ENCODE measurements at regions not wholly inside any gene's neighbourhood (a gene's known extent, or its start where the extent isn't known, plus 50 kb on each side); places are given as distances from the start of the nearest gene placed in this dataset.
"Not testable (repeated sequence)": the region's sequence is repeated elsewhere in the genome, so short reads cannot be mapped to it uniquely, and the experiment has no call there.

DNA sequence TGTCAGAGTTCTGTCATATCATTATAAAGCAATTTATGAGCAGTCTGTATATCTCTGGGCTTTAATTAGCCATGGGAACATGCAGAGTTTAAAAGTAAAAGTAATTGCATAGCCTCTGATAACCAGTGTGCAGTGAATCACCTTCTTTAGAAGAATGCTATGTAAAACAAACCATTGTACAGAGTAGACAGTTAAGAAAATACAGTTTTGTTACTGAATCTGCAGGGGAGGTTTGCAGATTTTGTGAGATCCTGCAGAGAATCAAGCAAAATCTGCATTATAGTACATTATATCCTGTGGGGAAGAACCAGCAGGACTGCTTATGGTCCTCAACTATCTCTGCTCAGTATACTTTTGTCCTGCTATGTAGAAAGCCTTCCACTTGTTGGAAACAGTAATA lies 396.2 kb upstream of the NAALADL2 start:
- Mint-ChIP-seq H3K9me3 (no peaks in the 10 kb centered on the region), H3K27ac (no peak overlapping the region), H3K4me1 (ENCODE audit: low read depth) (no peaks in the 10 kb centered on the region), H3K36me3 (ENCODE audit: low read depth) (no peaks in the 10 kb centered on the region), H3K4me3 (no peak overlapping the region), H3K27me3 (no peaks in the 10 kb centered on the region)

GRCh38 chr3:174465177-174465576 lies 394.0 kb upstream of the NAALADL2 start:
- Mint-ChIP-seq H3K27ac (no peak overlapping the region), H3K27me3 (no peaks in the 10 kb centered on the region), H3K4me1 (ENCODE audit: low read depth) (no peaks in the 10 kb centered on the region), H3K4me3 (no peak overlapping the region), H3K36me3 (ENCODE audit: low read depth) (no peaks in the 10 kb centered on the region), H3K9me3 (no peaks in the 10 kb centered on the region)

- H3K27me3 Mint-ChIP-seq, result no peaks in the 10 kb centered on the region
- no peaks in the 10 kb centered on the region for H3K4me1 Mint-ChIP-seq (ENCODE audit: low read depth)
- no peak overlapping the region for H3K27ac Mint-ChIP-seq
- H3K36me3 Mint-ChIP-seq (ENCODE audit: low read depth), result no peaks in the 10 kb centered on the region
- no peak overlapping the region for H3K4me3 Mint-ChIP-seq
- no peaks in the 10 kb centered on the region for H3K9me3 Mint-ChIP-seq
These were observed 392.6 kb upstream of the NAALADL2 start for GRCh38 chr3:174466471-174467054.

- Mint-ChIP-seq H3K4me3 (no peak overlapping the region), H3K27ac (no peak overlapping the region), H3K9me3 (peaks cover 16% of the 10 kb centered on the region), H3K4me1 (ENCODE audit: low read depth) (no peaks in the 10 kb centered on the region), H3K27me3 (no peaks in the 10 kb centered on the region), H3K36me3 (ENCODE audit: low read depth) (no peaks in the 10 kb centered on the region)
These were observed 381.6 kb upstream of the NAALADL2 start for GRCh38 chr3:174477491-174477890.

DNA sequence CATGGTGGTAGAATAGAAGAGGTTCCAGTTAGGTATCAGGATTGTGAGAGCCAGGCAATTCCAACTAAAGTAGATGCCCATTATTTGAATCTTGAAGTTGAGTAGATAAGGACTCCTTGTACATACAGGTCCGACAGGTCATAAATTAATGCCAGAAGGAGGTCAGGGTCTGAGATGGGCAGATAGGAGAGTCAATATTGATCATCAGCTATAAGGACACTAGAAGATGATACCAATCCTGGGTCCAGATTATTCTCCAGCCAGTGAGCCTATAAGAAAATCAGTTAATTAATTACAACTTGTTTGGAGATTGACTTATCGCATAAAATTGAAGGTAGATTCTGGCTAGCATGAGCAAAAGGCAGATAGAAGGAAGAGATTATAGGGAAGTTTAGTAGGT lies 378.4 kb upstream of the NAALADL2 start:
- H3K27ac Mint-ChIP-seq, result no peak overlapping the region
- no peaks in the 10 kb centered on the region for H3K4me1 Mint-ChIP-seq (ENCODE audit: low read depth)
- H3K36me3 Mint-ChIP-seq (ENCODE audit: low read depth), result no peaks in the 10 kb centered on the region
- H3K4me3 Mint-ChIP-seq, result no peak overlapping the region
- H3K9me3 Mint-ChIP-seq, result peaks cover 13% of the 10 kb centered on the region
- no peaks in the 10 kb centered on the region for H3K27me3 Mint-ChIP-seq

GRCh38 chr3:174482541-174482940 lies 376.6 kb upstream of the NAALADL2 start:
- Mint-ChIP-seq H3K27me3 (no peaks in the 10 kb centered on the region), H3K4me3 (no peak overlapping the region), H3K36me3 (ENCODE audit: low read depth) (no peaks in the 10 kb centered on the region), H3K9me3 (peaks cover 17% of the 10 kb centered on the region), H3K4me1 (ENCODE audit: low read depth) (no peaks in the 10 kb centered on the region), H3K27ac (no peak overlapping the region)

DNA sequence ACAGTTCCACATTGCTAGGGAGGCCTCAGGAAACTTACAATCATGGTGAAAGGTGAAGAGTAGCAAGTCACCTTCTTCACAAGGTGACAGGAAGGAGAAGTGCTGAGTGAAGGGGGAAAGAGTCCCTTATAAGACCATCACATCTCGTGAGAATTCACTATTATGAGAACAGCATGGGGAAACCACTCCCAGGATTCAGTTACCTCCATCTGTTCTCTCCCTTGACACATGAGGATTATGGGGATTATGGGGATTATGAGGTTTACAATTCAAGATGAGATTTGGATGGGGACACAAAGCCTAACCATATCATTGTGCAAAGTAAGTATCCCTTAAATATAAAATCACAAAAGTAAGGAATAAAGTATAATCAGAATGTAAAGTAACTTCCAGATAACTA lies 375.9 kb upstream of the NAALADL2 start:
- Mint-ChIP-seq H3K4me1 (ENCODE audit: low read depth) (no peaks in the 10 kb centered on the region), H3K27me3 (no peaks in the 10 kb centered on the region), H3K36me3 (ENCODE audit: low read depth) (no peaks in the 10 kb centered on the region), H3K4me3 (no peak overlapping the region), H3K27ac (no peak overlapping the region), H3K9me3 (peaks cover 20% of the 10 kb centered on the region)

DNA sequence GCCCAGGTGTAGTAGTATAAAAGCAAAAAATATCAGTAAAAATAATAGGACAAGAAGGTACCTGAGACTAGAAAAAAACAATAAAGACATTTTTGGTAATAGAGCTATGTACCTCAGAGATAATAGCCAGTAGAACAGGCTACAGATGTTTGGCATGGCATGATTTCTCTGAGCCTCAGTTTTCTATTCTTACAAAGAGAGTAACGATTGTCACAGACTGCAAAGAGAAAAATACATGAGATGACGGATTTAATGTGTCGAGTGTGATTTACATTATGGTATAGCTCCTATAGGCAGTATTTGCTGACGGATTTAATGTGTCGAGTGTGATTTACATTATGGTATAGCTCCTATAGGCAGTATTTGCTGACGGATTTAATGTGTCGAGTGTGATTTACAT lies 375.3 kb upstream of the NAALADL2 start:
- H3K4me3 Mint-ChIP-seq; H3K4me1 Mint-ChIP-seq (ENCODE audit: low read depth); H3K27me3 Mint-ChIP-seq; H3K27ac Mint-ChIP-seq; H3K36me3 Mint-ChIP-seq (ENCODE audit: low read depth): not testable (repeated sequence)
- H3K9me3 Mint-ChIP-seq, result peaks cover 24% of the 10 kb centered on the region

DNA sequence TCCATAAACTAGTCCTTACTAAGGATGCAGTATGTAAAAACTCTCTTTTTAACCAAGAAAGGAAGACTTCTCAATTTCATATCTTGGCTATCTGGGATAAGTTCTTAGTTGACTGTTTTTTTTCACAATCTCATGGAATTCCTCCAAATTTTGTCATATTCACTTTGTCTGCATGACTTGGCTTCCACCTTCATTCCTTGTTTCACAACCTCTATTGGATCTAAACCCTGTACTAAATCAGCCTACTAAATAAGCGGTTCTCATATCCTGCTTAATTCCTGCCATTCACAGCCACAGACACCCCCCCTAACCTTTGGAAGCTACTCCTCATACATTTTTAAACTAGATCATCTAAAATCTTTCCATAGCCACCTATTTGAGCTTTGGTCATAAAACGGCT lies 370.6 kb upstream of the NAALADL2 start:
- Mint-ChIP-seq H3K36me3 (ENCODE audit: low read depth) (no peaks in the 10 kb centered on the region), H3K27ac (no peak overlapping the region), H3K9me3 (peaks cover 18% of the 10 kb centered on the region), H3K4me1 (ENCODE audit: low read depth) (no peaks in the 10 kb centered on the region), H3K4me3 (no peak overlapping the region), H3K27me3 (no peaks in the 10 kb centered on the region)

- Mint-ChIP-seq H3K27ac (no peak overlapping the region), H3K4me1 (ENCODE audit: low read depth) (no peaks in the 10 kb centered on the region), H3K4me3 (no peak overlapping the region), H3K9me3 (peaks cover 3% of the 10 kb centered on the region), H3K36me3 (ENCODE audit: low read depth) (no peaks in the 10 kb centered on the region), H3K27me3 (no peaks in the 10 kb centered on the region)
These were observed 363.8 kb upstream of the NAALADL2 start for GRCh38 chr3:174495311-174495710.

- Mint-ChIP-seq H3K36me3 (ENCODE audit: low read depth) (no peaks in the 10 kb centered on the region), H3K4me3 (no peak overlapping the region), H3K4me1 (ENCODE audit: low read depth) (no peaks in the 10 kb centered on the region), H3K27me3 (no peaks in the 10 kb centered on the region), H3K27ac (no peak overlapping the region), H3K9me3 (no peaks in the 10 kb centered on the region)
These were observed 363.2 kb upstream of the NAALADL2 start for GRCh38 chr3:174495928-174496327.

- H3K4me1 Mint-ChIP-seq (ENCODE audit: low read depth), result no peaks in the 10 kb centered on the region
- H3K27ac Mint-ChIP-seq, result no peak overlapping the region
- H3K36me3 Mint-ChIP-seq (ENCODE audit: low read depth), result no peaks in the 10 kb centered on the region
- no peak overlapping the region for H3K4me3 Mint-ChIP-seq
- no peaks in the 10 kb centered on the region for H3K9me3 Mint-ChIP-seq
- H3K27me3 Mint-ChIP-seq, result no peaks in the 10 kb centered on the region
These were observed 360.5 kb upstream of the NAALADL2 start for GRCh38 chr3:174498638-174499037.

DNA sequence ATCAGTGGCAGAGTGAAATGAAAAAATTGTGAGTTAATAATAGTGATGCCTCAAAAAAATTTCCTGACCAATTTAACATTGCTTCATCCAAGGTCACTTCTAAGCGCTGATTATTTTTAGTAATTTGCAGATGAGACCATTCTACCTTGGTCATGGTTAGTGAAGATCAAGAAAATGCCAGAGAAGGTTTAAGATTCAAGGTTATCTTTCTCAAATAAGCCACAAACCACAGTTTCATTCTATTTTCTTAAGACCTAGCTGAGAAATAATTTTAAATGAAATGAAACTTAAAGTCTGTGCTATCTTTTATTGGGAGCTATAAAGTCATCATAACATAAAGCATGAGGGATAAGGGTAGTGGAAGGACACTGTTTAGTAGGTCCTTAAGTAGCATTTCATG lies 353.9 kb upstream of the NAALADL2 start:
- no peak overlapping the region for H3K27ac Mint-ChIP-seq
- no peaks in the 10 kb centered on the region for H3K9me3 Mint-ChIP-seq
- H3K27me3 Mint-ChIP-seq, result no peaks in the 10 kb centered on the region
- no peaks in the 10 kb centered on the region for H3K4me1 Mint-ChIP-seq (ENCODE audit: low read depth)
- H3K4me3 Mint-ChIP-seq, result no peak overlapping the region
- no peaks in the 10 kb centered on the region for H3K36me3 Mint-ChIP-seq (ENCODE audit: low read depth)

DNA sequence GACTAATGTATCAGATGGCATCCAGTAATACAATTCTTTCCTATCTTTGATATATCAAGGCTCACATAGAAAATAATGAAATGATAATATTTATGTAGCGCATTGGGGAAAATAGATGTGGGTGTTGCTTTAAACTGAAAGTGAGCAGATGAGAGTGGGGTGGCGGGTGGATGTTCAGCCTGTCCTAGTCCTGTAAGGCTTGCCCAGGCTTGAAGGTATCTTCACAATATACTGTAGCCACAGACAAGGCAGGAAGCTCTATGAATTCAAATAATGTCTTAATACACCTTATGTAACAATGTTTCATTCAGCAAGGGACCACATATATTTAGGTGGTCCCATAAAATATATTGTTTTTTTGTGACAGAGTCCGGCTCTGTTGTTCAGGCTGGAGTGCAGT lies 334.9 kb upstream of the NAALADL2 start:
- no peaks in the 10 kb centered on the region for H3K36me3 Mint-ChIP-seq (ENCODE audit: low read depth)
- no peak overlapping the region for H3K27ac Mint-ChIP-seq
- H3K4me3 Mint-ChIP-seq, result no peak overlapping the region
- no peaks in the 10 kb centered on the region for H3K4me1 Mint-ChIP-seq (ENCODE audit: low read depth)
- no peaks in the 10 kb centered on the region for H3K27me3 Mint-ChIP-seq
- peaks cover 6% of the 10 kb centered on the region for H3K9me3 Mint-ChIP-seq

GRCh38 chr3:174529298-174529697 lies 329.8 kb upstream of the NAALADL2 start:
- no peaks in the 10 kb centered on the region for H3K4me1 Mint-ChIP-seq (ENCODE audit: low read depth)
- no peaks in the 10 kb centered on the region for H3K36me3 Mint-ChIP-seq (ENCODE audit: low read depth)
- no peaks in the 10 kb centered on the region for H3K27me3 Mint-ChIP-seq
- peaks cover 5% of the 10 kb centered on the region for H3K9me3 Mint-ChIP-seq
- H3K4me3 Mint-ChIP-seq, result no peak overlapping the region
- no peak overlapping the region for H3K27ac Mint-ChIP-seq

DNA sequence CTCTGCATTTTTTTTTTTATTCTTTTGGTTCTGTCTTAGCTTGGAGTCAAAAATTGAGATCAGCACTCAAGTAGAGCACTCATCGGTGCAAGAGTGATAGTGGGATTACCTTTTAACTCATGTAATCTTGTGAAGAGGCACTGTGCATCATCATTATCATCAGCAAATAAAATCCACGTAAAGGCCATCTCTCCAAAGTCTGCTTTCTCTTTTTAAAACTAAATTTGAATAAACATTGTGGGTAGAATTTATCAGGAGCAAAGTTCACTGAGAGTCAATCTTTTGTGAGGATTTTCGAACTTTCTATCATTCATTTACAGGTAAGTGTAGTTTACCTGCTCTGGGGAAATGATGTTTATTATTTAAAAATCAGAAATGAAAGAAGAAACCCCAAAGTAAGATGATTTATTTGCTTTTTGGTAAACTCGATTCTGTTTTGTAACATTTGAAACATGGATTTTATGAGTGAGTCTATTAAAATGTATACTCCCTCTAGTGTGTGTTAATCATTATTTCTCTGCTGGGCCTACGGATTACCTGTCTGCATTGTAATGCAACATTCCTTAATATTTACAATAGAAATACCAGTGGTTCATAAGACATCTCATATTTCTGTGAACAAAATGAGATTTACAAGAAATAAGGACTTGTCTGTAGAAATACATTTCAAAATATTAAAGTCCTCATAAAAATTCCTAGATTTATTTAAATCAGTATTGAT lies 327.7 kb upstream of the NAALADL2 start:
- Mint-ChIP-seq H3K27ac (no peak overlapping the region), H3K9me3 (peaks cover 5% of the 10 kb centered on the region), H3K36me3 (ENCODE audit: low read depth) (no peaks in the 10 kb centered on the region), H3K27me3 (no peaks in the 10 kb centered on the region), H3K4me3 (no peak overlapping the region), H3K4me1 (ENCODE audit: low read depth) (no peaks in the 10 kb centered on the region)
